BLaER1 treated with 17β-estradiol and CSF1 and Interleukin-3, amounts not matched to agents 10 nM and 100 nM (cell line): ENCODE measurements at regions not wholly inside any gene's neighbourhood (a gene's known extent, or its start where the extent isn't known, plus 50 kb on each side); places are given as distances from the start of the nearest gene placed in this dataset.

Source experiments
- H3K27ac ChIP-seq, 11 experiments: shearing (Covaris generic); formaldehyde crosslinking; 2 replicates each; pipeline ENCODE4 v1.8.1; 2022
- H3K27me3 ChIP-seq, 11 experiments: shearing (Covaris generic); formaldehyde crosslinking; 2 replicates each; pipeline ENCODE4 v1.8.1; 2022
- H3K36me3 ChIP-seq, 11 experiments: shearing (Covaris generic); formaldehyde crosslinking; 2 replicates each; pipeline ENCODE4 v1.8.1; 2022
- H3K4me1 ChIP-seq, 10 experiments: shearing (Covaris generic); formaldehyde crosslinking; 2 replicates each; pipeline ENCODE4 v1.8.1; 2022
- H3K4me2 ChIP-seq, 11 experiments: shearing (Covaris generic); formaldehyde crosslinking; 2 replicates each; pipeline ENCODE4 v1.8.1; 2022
- H3K4me3 ChIP-seq, 10 experiments: shearing (Covaris generic); formaldehyde crosslinking; 2 replicates each; pipeline ENCODE4 v1.8.1; 2022
- H3K9ac ChIP-seq, 11 experiments: shearing (Covaris generic); formaldehyde crosslinking; 2 replicates each; pipeline ENCODE4 v1.8.1; 2022
- H3K9me3 ChIP-seq, 11 experiments: shearing (Covaris generic); formaldehyde crosslinking; replicated peaks in 1 of 11; 2 replicates each; pipeline ENCODE4 v1.8.1; 2022
- H4K20me1 ChIP-seq, 11 experiments: shearing (Covaris generic); formaldehyde crosslinking; 2 replicates each; pipeline ENCODE4 v1.8.1; 2022
- Cebpa-rat ChIP-seq, 11 experiments: shearing (Covaris generic); IDR thresholded peaks; 2 replicates each; pipeline ENCODE4 v1.8.1; 2022

DNA sequence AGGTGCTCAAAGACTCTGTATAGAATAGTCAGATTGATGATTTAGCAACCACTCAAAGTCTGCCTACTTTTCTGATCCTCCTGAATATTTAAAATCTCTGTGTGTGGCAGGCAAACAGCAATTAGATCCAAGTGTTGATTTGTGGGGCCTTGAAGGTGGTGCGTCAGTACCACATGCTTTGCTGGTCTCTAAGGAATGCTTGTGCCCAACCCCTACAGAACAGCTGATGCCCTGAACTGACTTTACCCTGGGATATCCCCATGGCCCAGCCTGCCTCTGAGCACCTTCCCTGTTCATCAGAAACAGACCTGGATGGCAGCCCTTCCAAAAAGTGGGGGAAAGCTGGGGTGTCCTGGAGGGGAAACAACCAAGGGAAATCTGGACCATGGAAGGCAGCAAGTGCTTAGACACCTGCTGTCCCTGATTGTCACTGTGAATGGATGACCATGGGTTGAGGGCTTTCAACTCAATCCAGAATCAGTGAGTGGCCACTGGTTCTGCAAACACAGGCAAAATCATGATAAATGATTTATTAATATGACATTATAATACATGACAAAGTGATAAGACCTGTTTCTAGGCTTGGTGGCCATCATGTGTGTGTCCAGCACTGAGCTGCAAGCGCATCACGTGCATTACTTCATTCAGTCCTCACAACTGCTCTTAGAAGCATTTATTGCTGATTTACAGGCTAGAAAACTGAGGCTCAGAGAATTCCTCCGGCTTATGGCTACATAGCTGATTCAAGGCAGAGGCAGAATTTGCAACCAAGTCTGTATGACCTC is 76.1 kb upstream of the TPM1 start:
- Histone ChIP-seq H3K4me2 (no peak overlapping the region), H3K4me3 (no peak overlapping the region), H3K9me3 (no peaks in the 10 kb centered on the region), H3K4me1 (no peaks in the 10 kb centered on the region), H3K9ac (no peak overlapping the region), H4K20me1 (no peaks in the 10 kb centered on the region), H3K27me3 (no peaks in the 10 kb centered on the region), H3K36me3 (no peaks in the 10 kb centered on the region), H3K27ac (no peak overlapping the region)
- TF ChIP-seq Cebpa-rat (IDR thresholded peaks at IDR 0.05) = no peak

- Histone ChIP-seq H3K4me1 (no peaks in the 10 kb centered on the region), H3K9me3 (no peaks in the 10 kb centered on the region), H3K4me3 (no peak overlapping the region), H3K9ac (no peak overlapping the region), H3K27me3 (no peaks in the 10 kb centered on the region), H3K4me2 (no peak overlapping the region), H3K36me3 (no peaks in the 10 kb centered on the region), H4K20me1 (no peaks in the 10 kb centered on the region), H3K27ac (no peak overlapping the region)
- TF ChIP-seq Cebpa-rat (IDR thresholded peaks at IDR 0.05) = no peak
These were observed 73.8 kb upstream of the TPM1 start for GRCh38 chr15:62968699-62969098.

DNA sequence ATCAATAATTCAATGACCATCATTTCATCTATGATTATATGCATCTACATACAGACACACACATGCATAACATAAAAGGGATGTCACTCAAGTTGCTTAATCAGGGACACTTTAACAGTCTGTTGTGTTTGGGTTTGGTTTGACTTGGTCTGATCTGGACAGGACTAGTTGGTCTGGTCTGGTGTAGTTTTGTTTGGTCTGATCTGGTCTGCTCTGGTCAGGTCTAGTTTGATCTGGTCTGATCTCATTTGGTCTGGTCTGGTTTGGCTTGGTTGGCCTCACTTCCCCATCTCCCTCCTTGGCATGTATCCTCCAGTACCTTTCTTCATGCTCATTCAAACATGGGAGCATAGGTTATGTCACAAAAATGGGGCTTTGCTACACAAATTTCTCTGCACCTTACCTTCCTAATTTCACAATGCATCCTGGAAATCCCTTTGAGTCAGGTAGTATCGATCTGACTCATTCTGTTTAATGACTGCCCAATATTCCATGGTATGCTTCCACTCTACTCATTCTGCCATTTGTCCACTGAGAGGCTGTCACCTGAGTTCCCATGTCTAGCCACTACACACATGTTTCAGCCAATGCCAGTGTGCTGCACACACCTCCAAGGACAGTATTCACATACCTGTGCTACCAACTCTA is 73.0 kb upstream of the TPM1 start:
- Histone ChIP-seq H3K36me3 (no peaks in the 10 kb centered on the region), H3K27me3 (no peaks in the 10 kb centered on the region), H3K4me3 (no peak overlapping the region), H4K20me1 (no peaks in the 10 kb centered on the region), H3K4me2 (no peak overlapping the region), H3K4me1 (no peaks in the 10 kb centered on the region), H3K9ac (no peak overlapping the region), H3K27ac (no peak overlapping the region), H3K9me3 (no peaks in the 10 kb centered on the region)
- no peak for TF ChIP-seq Cebpa-rat (IDR thresholded peaks at IDR 0.05)

- H3K4me1 ChIP-seq = no peaks in the 10 kb centered on the region
- H3K36me3 ChIP-seq = no peaks in the 10 kb centered on the region
- no peaks in the 10 kb centered on the region for H4K20me1 ChIP-seq
- H3K9ac ChIP-seq = no peak overlapping the region
- H3K4me2 ChIP-seq = no peak overlapping the region
- no peaks in the 10 kb centered on the region for H3K27me3 ChIP-seq
- TF ChIP-seq Cebpa-rat (IDR thresholded peaks at IDR 0.05) = no peak
- H3K27ac ChIP-seq = no peak overlapping the region
- H3K9me3 ChIP-seq = no peaks in the 10 kb centered on the region
- no peak overlapping the region for H3K4me3 ChIP-seq
These were observed 69.7 kb upstream of the TPM1 start for GRCh38 chr15:62972814-62973213.

GRCh38 chr15:62975515-62975914 is 67.0 kb upstream of the TPM1 start:
- Histone ChIP-seq H3K4me3 (no peak overlapping the region), H3K4me2 (no peak overlapping the region), H3K27me3 (no peaks in the 10 kb centered on the region), H4K20me1 (no peaks in the 10 kb centered on the region), H3K27ac (no peak overlapping the region), H3K9me3 (no peaks in the 10 kb centered on the region), H3K4me1 (no peaks in the 10 kb centered on the region), H3K36me3 (no peaks in the 10 kb centered on the region), H3K9ac (no peak overlapping the region)
- TF ChIP-seq Cebpa-rat (IDR thresholded peaks at IDR 0.05) = no peak

DNA sequence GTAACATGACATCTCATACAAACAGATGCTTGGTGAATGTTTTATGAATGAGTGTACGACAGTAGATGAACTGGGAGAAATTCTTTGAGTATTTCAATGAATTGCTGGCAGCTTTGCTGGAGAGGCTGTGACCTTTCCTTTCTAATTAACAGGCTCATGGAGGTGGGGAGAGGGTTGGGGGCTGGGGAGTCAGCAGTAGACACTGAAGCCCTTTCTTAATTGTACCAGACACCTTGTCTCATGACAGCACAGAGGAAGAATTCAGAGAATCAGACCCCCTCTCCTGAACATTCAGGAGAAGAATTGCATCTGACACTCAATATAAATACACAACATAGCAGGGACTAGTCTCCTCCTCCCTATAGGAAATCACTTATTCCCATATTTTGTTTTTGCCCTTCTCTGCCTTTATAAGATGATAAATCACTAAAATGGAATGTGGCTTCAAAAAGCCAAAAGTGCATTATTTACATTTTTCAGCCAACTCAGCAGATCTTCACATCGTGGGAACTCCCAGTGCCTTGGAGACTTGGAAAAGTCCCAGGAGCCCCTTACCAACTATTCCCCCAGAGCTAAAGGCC is 66.2 kb upstream of the TPM1 start:
- no peak overlapping the region for H3K9ac ChIP-seq
- H3K27me3 ChIP-seq = no peaks in the 10 kb centered on the region
- TF ChIP-seq Cebpa-rat (IDR thresholded peaks at IDR 0.05) = no peak
- no peak overlapping the region for H3K4me2 ChIP-seq
- no peaks in the 10 kb centered on the region for H3K36me3 ChIP-seq
- no peaks in the 10 kb centered on the region for H3K9me3 ChIP-seq
- no peaks in the 10 kb centered on the region for H3K4me1 ChIP-seq
- H3K4me3 ChIP-seq = no peak overlapping the region
- H4K20me1 ChIP-seq = no peaks in the 10 kb centered on the region
- H3K27ac ChIP-seq = no peak overlapping the region

- Histone ChIP-seq H3K4me1 (no peaks in the 10 kb centered on the region), H3K4me3 (no peak overlapping the region), H3K4me2 (no peak overlapping the region), H3K9ac (no peak overlapping the region), H3K27ac (no peak overlapping the region), H3K9me3 (no peaks in the 10 kb centered on the region), H3K36me3 (no peaks in the 10 kb centered on the region), H4K20me1 (no peaks in the 10 kb centered on the region), H3K27me3 (no peaks in the 10 kb centered on the region)
- TF ChIP-seq Cebpa-rat (IDR thresholded peaks at IDR 0.05) = no peak
These were observed 64.4 kb upstream of the TPM1 start for GRCh38 chr15:62977952-62978811.

GRCh38 chr15:62979252-62979651 is 63.3 kb upstream of the TPM1 start:
- no peak overlapping the region for H3K4me3 ChIP-seq
- H3K9ac ChIP-seq = no peak overlapping the region
- no peaks in the 10 kb centered on the region for H3K9me3 ChIP-seq
- TF ChIP-seq Cebpa-rat (IDR thresholded peaks at IDR 0.05) = no peak
- H4K20me1 ChIP-seq = no peaks in the 10 kb centered on the region
- no peak overlapping the region for H3K4me2 ChIP-seq
- no peak overlapping the region for H3K27ac ChIP-seq
- peaks cover 0 to 5% (median 0%) of the 10 kb centered on the region in 10 experiments; a peak in 2 of 20 replicates for H3K4me1 ChIP-seq
- H3K36me3 ChIP-seq = no peaks in the 10 kb centered on the region
- H3K27me3 ChIP-seq = no peaks in the 10 kb centered on the region

DNA sequence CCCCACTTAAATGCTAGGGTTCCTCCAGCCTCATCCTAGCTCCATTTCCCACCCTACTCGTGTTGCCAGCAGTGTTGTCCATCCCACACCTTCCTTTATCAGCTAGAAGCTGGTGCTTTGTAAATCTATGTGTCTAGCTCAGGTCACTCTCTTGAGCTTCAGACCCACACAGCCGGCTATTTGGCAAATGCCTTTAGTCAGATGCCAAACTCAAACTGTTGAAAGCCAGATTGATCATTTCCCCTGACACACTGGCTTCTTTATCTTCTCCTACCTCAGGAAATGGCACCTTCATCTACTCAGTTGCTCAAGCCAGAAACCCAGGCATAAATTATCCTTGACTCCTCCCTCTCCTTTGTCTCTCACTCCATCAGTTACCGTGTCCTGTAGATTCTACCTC is 61.5 kb upstream of the TPM1 start:
- Histone ChIP-seq H3K4me3 (no peak overlapping the region), H3K9me3 (no peaks in the 10 kb centered on the region), H3K4me1 (peaks cover 0 to 6% (median 0%) of the 10 kb centered on the region in 10 experiments; a peak in 2 of 20 replicates), H3K36me3 (no peaks in the 10 kb centered on the region), H3K9ac (no peak overlapping the region), H4K20me1 (no peaks in the 10 kb centered on the region), H3K27ac (no peak overlapping the region), H3K4me2 (no peak overlapping the region), H3K27me3 (no peaks in the 10 kb centered on the region)
- no peak for TF ChIP-seq Cebpa-rat (IDR thresholded peaks at IDR 0.05)
